NCI-H2029 (cell line): ENCODE measurements at regions not wholly inside any gene's neighbourhood (a gene's known extent, or its start where the extent isn't known, plus 50 kb on each side); places are given as distances from the start of the nearest gene placed in this dataset.

Experiments
- DNase-seq: peaks from one replicate; lab custom pipeline; 2025; lab: John Stamatoyannopoulos, UW

GRCh38 chr3:194218646-194219453 is 82.9 kb downstream of the HES1 start:
- DNase-seq: no peak

- DNase-seq: no peak
Observed at GRCh38 chr3:194219826-194220410, 84.0 kb downstream of the HES1 start.

GRCh38 chr3:194220901-194221326 is 85.0 kb downstream of the HES1 start:
- no peak for DNase-seq

GRCh38 chr3:194221336-194221735 is 85.4 kb downstream of the HES1 start:
- DNase-seq: no peak

- no peak for DNase-seq
Observed at GRCh38 chr3:194223951-194224350, 88.0 kb downstream of the HES1 start.

GRCh38 chr3:194224471-194225417 is 88.8 kb downstream of the HES1 start:
- no peak for DNase-seq

DNA sequence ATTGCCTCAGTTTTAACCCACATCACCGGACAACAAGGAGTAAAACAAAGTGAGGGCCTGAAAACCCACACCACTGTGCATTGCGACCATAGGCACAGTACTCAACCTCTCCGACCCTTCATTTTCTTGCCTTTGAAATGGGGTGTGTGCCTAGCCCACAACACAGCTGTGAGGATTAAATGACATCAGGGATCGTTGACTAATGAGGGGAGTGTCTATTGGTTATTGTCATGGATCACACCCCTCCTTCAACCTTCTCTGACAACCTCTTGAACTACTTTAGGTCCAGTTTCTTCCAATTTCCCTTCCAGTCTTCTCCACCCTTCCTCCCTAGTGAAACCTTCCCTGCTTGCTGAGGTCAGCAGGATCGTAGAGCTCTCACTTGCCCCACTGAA is 89.5 kb downstream of the HES1 start:
- no peak for DNase-seq

DNA sequence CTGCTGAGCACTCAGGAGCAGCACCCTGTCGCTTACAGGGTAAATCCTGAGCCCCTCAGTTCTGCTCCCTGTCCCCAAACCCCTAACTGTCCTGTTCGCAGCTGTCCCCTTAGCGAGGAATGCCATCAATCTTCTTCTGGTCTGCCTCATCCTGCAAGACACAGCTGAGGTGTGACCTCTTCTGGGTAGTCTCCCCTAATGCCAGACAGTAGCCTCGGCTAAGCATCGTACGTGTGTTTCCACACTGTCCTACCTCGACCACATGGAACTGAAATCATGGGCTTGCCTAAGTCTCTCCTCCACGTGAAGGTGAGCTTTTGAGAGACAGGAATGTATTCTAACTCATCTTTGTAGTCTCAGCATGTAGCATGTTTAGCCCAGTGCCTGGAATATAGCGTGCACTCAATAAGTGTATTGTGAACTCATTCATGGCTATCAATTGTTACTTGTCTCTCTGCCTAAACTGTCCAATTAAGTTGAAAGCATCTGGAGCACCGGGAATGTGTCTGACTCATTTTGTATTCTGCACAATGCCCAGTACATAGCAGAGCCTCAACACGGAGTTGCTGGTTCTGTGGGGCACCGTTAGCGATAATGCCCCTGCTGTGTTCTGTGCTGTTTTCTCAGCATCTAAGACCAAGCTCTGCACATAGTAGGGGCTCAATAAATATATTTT is 90.2 kb downstream of the HES1 start:
- DNase-seq: no peak

DNA sequence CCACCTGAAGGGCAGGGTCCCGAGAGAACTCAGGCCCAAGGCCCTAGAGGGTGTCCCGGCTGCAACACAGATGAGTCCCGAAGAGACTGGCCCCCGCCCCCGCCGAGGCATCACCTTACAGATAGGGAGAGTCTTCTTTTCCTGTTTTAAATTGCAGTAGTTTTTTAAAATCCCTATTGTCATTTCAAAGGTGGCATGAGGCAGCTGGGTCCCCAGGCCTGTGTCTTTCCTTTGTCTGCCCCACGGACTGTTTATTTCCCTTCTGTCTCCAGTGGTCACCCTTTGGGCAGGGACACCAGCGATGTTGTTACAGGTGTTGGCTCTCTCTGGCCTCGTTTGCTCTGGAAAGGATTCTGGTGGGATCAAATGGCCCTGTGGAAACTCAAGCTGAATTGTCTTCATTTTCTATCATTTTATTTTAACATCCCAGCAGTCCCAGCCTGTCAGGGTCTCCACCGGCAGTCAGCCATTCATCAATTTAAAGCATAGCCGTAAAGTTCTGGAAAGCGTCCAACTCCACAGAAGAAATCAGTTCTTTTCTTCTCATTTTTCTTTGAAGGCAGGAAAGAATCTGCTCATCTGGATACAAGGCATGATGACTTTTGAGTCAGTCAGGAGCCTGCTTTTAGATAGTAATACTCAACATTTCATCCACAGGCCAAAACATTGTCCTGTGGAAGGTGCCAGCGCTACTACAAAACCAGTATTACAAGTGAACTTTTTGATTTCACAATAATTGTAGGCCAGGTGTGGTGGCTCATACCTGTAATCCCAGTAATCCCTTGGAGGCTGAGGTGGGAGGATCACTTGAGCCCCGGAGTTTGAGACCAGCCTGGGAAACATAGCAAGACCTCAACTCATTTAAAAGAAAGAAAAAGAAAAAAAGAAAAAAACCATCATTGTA is 96.2 kb downstream of the HES1 start:
- no peak for DNase-seq

DNA sequence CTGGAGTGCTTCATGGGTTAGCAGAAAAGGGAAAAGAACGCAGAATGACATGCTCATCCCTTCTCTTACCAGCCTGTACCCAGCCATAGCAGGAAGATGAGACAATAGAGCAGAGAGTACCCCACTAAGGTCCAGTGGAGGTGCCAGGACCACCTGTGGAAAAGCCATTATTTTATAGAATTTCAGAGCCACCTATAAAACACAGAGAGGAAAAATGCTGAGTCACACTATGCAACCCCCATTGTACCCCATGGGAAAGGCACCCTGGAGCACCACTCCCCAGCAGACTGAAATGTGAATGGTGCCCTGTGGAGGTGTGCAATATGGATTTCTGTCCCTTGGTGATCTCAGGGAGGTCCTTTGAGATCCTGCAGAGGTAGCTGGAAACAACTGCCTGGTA is 97.2 kb downstream of the HES1 start:
- no peak for DNase-seq

- no peak for DNase-seq
Observed at GRCh38 chr3:194235160-194235559, 99.2 kb downstream of the HES1 start.

DNA sequence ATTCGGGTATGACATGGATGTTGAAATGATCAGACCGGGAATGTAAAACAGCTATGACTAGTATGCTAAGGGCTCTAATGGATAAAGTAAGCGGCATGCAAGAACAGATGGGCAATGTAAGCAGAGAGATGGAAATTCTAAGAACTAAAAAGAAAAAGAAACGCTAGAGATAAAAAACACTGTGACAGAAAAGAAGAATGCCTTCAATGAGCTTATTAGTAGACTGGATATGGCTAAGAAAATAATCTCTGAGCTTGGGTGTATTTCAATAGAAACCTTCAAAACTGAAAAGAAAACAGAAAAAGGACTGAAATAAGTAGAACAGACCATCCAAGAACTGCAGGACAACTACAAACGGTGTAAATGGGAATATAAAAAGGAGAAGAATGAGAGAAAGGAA is 101.2 kb downstream of the HES1 start:
- DNase-seq: no peak

- DNase-seq: no peak
Observed at GRCh38 chr3:194240766-194241165, 104.8 kb downstream of the HES1 start.

- DNase-seq: no peak
Observed at GRCh38 chr3:194243172-194243837, 107.4 kb downstream of the HES1 start.

GRCh38 chr3:194244167-194244566 is 107.0 kb downstream of the CPN2 start:
- DNase-seq: no peak

DNA sequence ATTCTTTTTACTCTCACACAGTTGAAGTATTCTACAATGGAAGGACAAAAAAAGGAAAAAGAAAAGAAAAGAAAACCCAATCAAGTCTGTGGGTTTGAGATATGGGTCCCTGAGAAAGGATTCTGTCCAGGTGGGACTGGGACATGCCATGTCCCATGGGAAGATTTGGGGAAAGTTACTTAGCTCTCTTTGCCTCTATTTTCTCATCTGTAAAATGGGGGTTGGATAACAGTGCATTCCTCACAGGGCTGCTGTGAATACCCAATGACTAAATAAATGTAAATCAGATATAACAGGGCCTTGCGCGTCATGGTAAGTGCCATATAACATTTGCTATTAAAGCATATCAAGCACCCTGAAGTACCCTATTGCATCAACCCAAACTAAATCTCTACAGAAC is 105.7 kb downstream of the CPN2 start:
- DNase-seq: no peak

DNA sequence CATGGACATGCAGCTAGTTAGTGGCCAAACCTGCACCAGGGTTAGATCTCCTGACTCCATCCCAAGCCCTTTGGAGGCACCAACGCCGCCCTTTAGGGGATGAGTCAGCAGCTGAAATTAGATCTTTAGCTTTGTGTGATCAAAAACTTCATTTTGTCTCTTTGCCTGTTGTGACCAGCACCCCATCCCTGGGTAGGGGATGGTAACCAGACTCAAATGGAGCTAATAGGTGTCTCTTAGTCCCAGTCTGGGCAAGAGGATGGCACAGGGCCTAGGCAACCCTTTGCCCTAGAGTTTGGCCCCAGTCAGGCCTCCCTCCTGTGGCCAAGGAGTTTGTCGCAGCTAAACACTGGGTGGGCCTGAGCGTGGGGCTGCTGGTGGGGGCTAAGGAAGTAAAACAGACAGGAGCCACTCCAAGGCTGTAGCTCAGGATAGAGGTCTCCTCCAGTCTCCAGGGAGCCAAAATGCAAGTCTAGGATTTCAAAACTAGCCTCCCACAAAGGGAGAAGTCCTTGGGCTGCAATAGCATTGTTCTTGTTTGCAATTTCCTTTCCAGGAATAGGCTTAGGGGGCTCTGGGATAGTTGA is 105.1 kb downstream of the CPN2 start:
- no peak for DNase-seq

DNA sequence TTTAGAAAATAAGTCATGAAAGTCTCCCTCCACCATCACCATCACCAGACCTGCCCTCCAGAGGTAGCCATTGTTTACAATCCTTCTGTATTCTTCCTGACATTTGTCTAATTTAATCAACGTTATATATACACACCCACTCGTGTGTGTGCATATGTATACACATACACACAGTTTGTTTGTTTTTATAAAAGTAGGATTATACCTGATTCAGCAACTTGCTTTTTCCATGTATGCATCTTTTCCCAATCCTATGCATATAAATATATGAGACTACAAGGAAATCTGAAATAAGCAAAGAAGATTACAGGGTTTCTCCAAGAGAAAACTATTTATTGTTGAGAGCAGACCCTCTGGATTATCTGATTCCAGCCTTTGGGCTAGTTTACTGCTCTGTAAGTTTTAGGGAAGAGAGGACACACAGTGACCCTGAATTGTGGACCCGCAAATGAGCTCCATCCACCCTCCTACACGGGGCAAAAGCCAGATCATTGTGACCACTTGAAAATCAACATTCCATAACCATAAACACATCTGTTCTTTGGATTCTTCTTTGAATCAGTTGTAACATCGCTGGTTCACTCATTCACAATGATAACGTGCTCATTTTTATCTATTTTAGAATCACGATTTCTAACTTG is 104.3 kb downstream of the CPN2 start:
- no peak for DNase-seq

DNA sequence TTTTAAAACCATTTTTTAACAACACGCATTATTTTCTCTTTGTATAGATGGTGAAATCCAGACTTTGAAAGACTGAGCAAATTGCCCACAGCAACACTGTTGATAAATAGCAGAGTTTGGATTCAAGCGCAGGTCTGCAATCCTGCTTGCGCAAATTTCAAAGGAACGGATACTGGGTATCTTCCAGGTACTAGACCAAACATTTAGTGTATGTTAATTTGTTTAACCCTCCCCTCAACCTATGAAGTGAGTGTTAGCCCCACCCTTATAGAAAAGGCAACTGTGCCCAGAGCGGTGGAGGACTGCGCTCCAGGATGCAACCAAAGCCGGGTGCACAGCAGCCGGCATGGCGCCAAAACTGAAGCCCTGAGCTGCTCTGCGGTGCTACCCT is 103.8 kb downstream of the CPN2 start:
- DNase-seq: no peak
